ENCODE measurements at regions not wholly inside any gene's neighbourhood (a gene's known extent, or its start where the extent isn't known, plus 50 kb on each side); places are given as distances from the start of the nearest gene placed in this dataset.

DNA sequence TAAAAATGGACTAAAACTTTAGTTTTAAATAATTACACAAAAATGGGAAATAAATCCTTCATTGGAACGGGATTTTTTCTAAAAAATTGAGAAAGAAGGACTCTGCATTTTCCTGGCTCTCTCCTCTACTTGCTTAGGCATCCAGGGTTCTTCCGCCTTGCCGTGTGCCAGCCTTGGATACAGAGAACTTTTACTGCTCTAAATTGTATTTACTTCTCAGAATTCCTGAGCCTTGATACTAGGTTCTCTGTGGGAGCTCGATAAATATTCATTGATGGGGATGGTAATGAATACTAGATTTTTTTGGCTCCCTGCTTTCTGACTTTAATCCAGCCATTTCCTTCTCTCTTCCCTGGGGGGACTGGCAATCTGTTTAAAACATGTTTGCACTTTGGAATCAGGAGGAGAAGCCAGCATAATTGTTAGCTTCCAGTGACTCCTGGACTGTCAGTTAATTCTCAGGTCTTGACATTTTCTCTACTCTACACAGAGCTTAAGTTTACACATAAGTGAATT, 746.1 kb upstream of the LRRTM1 start:
- ChIA-PET CTCF (no interaction called here), POLR2A (no interaction called here)
- no peaks in the 10 kb centered on the region for H3K27me3 ChIP-seq (ENCODE audit: control insufficient read depth in 1 of 2, insufficient read depth in 2 of 2, low read length in 2 of 2)
- no peaks in the 10 kb centered on the region for H3K4me1 ChIP-seq (ENCODE audit: insufficient read depth, low read length)
- Mint-ChIP-seq H3K9me3 (peaks cover 9% of the 10 kb centered on the region), H3K27ac (no peak overlapping the region), H3K27me3 (no peaks in the 10 kb centered on the region), H3K4me1 (ENCODE audit: low read depth) (no peaks in the 10 kb centered on the region), H3K4me3 (no peak overlapping the region), H3K36me3 (ENCODE audit: low read depth) (no peaks in the 10 kb centered on the region)
- no peak overlapping the region for H3K4me3 ChIP-seq (ENCODE audit: low read length)
- no peak overlapping the region for H3K27ac ChIP-seq (ENCODE audit: low read depth in 1 of 2, low read length in 2 of 2)
- intact Hi-C loops (cut with DNase I, micrococcal nuclease) = no loop called here
- H3K9me3 ChIP-seq (ENCODE audit: control insufficient read depth in 1 of 2, insufficient read depth in 1 of 2, low read length in 2 of 2) = no peaks in the 10 kb centered on the region
- no peak for ATAC-seq (ENCODE audit: poor library complexity)
- TF ChIP-seq, protein P1, sequence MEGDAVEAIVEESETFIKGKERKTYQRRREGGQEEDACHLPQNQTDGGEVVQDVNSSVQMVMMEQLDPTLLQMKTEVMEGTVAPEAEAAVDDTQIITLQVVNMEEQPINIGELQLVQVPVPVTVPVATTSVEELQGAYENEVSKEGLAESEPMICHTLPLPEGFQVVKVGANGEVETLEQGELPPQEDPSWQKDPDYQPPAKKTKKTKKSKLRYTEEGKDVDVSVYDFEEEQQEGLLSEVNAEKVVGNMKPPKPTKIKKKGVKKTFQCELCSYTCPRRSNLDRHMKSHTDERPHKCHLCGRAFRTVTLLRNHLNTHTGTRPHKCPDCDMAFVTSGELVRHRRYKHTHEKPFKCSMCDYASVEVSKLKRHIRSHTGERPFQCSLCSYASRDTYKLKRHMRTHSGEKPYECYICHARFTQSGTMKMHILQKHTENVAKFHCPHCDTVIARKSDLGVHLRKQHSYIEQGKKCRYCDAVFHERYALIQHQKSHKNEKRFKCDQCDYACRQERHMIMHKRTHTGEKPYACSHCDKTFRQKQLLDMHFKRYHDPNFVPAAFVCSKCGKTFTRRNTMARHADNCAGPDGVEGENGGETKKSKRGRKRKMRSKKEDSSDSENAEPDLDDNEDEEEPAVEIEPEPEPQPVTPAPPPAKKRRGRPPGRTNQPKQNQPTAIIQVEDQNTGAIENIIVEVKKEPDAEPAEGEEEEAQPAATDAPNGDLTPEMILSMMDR (IDR thresholded peaks at IDR 0.05) = no peak
- no peak for DNase-seq
- H3K36me3 ChIP-seq (ENCODE audit: insufficient read depth, low read length) = no peaks in the 10 kb centered on the region

DNA sequence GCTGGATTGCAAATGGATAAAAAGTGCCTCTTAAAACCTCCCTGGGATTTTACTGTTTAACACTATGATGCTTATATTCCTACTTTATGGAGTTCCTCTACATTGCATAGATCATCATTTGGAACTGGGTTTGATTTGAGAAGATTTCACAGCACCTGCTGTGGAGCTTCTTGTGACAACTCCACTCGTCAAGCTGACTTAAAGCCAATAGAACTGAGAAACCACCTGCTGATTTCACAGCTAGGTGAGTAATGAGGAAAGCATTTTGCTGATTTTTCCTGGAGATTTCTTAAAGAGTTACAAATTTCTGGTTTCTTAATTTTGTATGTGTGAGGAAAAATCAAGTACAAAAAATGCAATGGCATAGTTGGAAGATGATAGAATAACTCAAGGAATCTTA, 739.1 kb upstream of the LRRTM1 start:
- Histone ChIP-seq H3K27me3 (ENCODE audit: control insufficient read depth in 1 of 2, insufficient read depth in 2 of 2, low read length in 2 of 2) (no peaks in the 10 kb centered on the region), H3K4me1 (ENCODE audit: insufficient read depth, low read length) (no peaks in the 10 kb centered on the region), H3K9me3 (ENCODE audit: control insufficient read depth in 1 of 2, insufficient read depth in 1 of 2, low read length in 2 of 2) (no peaks in the 10 kb centered on the region), H3K27ac (ENCODE audit: low read depth in 1 of 2, low read length in 2 of 2) (no peak overlapping the region), H3K36me3 (ENCODE audit: insufficient read depth, low read length) (no peaks in the 10 kb centered on the region), H3K4me3 (ENCODE audit: low read length) (no peak overlapping the region)
- no peaks in the 10 kb centered on the region for H3K4me1 Mint-ChIP-seq (ENCODE audit: low read depth)
- intact Hi-C loops (cut with DNase I, micrococcal nuclease) = no loop called here
- no peaks in the 10 kb centered on the region for H3K36me3 Mint-ChIP-seq (ENCODE audit: low read depth)
- TF ChIP-seq, protein P1 (IDR thresholded peaks at IDR 0.05) = no peak
- no peak overlapping the region for H3K4me3 Mint-ChIP-seq
- DNase-seq (no peak), ATAC-seq (ENCODE audit: poor library complexity) (no peak)
- POLR2A ChIA-PET = no interaction called here
- CTCF ChIA-PET = no interaction called here
- H3K27me3 Mint-ChIP-seq = no peaks in the 10 kb centered on the region
- no peak overlapping the region for H3K27ac Mint-ChIP-seq
- peaks cover 6% of the 10 kb centered on the region for H3K9me3 Mint-ChIP-seq

DNA sequence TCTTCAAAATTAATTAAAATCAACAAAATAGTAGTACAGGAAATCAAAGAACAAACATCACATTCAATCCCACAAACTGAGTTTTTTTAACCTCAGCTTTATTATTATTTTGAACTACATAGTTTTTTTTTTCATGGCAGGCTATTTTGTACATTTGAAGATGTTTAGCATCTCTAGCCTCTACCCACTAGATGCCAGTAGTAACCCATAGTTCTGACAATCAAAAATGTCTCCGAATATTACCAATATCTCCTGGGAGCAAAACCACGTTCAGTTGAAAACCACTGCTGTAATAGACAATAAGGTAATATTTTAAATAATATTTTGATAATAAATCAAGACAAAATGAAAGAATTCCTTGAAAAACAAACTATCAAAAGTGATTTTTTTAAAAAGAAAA, 702.6 kb upstream of the LRRTM1 start:
- Mint-ChIP-seq H3K4me3 (no peak overlapping the region), H3K27ac (no peak overlapping the region), H3K4me1 (ENCODE audit: low read depth) (no peaks in the 10 kb centered on the region), H3K36me3 (ENCODE audit: low read depth) (no peaks in the 10 kb centered on the region), H3K9me3 (peaks cover 10% of the 10 kb centered on the region), H3K27me3 (no peaks in the 10 kb centered on the region)
- no peaks in the 10 kb centered on the region for H3K27me3 ChIP-seq (ENCODE audit: control insufficient read depth in 1 of 2, insufficient read depth in 2 of 2, low read length in 2 of 2)
- no peak overlapping the region for H3K27ac ChIP-seq (ENCODE audit: low read depth in 1 of 2, low read length in 2 of 2)
- TF ChIP-seq, protein P1 (IDR thresholded peaks at IDR 0.05) = no peak
- POLR2A ChIA-PET = no interaction called here
- H3K9me3 ChIP-seq (ENCODE audit: control insufficient read depth in 1 of 2, insufficient read depth in 1 of 2, low read length in 2 of 2) = peaks cover 5 to 7% of the 10 kb centered on the region in 2 experiments
- no peaks in the 10 kb centered on the region for H3K4me1 ChIP-seq (ENCODE audit: insufficient read depth, low read length)
- ATAC-seq (ENCODE audit: poor library complexity) (no peak), DNase-seq (no peak)
- CTCF ChIA-PET = no interaction called here
- no peak overlapping the region for H3K4me3 ChIP-seq (ENCODE audit: low read length)
- intact Hi-C loops (cut with DNase I, micrococcal nuclease) = no loop called here
- H3K36me3 ChIP-seq (ENCODE audit: insufficient read depth, low read length) = no peaks in the 10 kb centered on the region
